NOMO-1 (cell line): ENCODE measurements at regions not wholly inside any gene's neighbourhood (a gene's known extent, or its start where the extent isn't known, plus 50 kb on each side); places are given as distances from the start of the nearest gene placed in this dataset.
A peak's percentile ranks its signal among the peaks of the same experiment; 100 is the strongest.

ENCODE experiments used
- DNase-seq, 2 experiments: peaks; one replicate each; lab custom pipeline; 2025; ENCODE audit not compliant: unreplicated experiment in 2 of 2; lab: John Stamatoyannopoulos, UW

DNA sequence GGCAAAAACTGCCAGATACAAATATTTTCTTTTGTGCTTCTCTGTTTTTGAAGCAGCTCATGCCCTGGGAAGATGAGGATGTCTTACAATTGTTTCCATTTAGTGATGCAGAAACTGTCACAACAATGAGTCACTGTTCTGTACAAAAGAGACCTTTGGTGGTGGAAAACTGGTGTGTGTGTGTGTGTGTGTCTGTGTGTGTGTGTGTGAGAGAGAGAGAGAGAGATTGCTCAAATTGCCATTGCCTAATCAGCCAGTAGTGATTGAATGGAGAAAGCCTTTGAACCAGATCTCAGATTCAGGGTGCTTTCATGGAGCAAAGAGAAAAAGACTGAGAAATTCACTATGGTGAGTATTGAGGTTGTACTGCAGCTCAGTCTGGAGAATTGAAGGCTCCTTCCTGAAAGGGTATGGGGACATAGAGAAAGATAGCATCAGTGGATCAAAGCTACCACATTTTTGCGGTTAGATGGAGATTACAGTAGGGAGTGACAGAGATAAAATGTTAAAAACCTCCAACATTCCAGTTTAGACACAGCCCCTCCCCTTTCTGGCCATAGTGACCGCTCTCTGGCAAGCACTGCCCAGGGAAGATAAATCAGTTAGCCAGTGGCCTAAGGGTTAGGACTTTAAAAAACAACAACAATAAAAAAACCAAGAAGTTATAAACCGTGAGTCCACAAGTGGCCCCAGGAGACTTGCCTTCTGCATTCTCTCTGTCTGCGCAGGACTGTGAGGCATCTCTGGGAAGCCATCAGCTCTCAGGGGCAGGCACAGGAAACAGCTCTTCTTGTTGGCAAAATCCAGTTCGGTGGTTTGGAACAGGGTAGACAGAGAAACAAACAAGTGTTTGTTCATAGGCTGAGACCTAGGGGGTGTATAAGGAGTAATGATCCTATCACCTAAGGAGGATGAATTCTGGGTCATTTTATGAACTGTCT lies 406.5 kb downstream of the DUSP10 start:
- peak in 1 of 2 experiments; percentile 47 for DNase-seq

- no peak for DNase-seq
Measured at GRCh38 chr1:221336126-221336525, 405.8 kb downstream of the DUSP10 start.

- no peak for DNase-seq
Measured at GRCh38 chr1:221337106-221337505, 404.8 kb downstream of the DUSP10 start.

GRCh38 chr1:221343136-221343535 lies 398.8 kb downstream of the DUSP10 start:
- DNase-seq, result no peak

DNA sequence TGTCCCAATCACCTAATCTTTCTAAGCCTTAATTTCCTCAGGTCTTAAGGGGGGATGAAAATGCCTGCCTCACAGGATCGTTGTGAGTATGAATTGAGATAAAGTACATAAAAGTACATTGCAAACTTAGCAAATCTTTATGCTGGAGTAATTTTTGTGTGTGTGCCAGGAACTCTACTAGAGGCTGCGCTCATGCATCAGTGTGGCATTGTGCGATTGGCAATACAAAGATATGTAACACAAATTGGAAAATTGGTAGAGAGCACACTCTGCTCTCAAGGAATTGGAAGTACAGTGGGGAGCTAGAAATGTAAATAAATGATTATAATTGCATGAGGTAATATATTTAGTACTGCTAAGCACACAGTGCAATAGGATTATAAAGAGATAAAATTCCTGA lies 398.3 kb downstream of the DUSP10 start:
- DNase-seq, result no peak

- no peak for DNase-seq
Measured at GRCh38 chr1:221344693-221345092, 397.2 kb downstream of the DUSP10 start.

- DNase-seq, result no peak
Measured at GRCh38 chr1:221347706-221348105, 394.2 kb downstream of the DUSP10 start.

- DNase-seq, result no peak
Measured at GRCh38 chr1:221350091-221350490, 391.8 kb downstream of the DUSP10 start.

GRCh38 chr1:221356693-221357092 lies 385.2 kb downstream of the DUSP10 start:
- no peak for DNase-seq

- DNase-seq, result no peak
Measured at GRCh38 chr1:221363039-221363438, 378.9 kb downstream of the DUSP10 start.

DNA sequence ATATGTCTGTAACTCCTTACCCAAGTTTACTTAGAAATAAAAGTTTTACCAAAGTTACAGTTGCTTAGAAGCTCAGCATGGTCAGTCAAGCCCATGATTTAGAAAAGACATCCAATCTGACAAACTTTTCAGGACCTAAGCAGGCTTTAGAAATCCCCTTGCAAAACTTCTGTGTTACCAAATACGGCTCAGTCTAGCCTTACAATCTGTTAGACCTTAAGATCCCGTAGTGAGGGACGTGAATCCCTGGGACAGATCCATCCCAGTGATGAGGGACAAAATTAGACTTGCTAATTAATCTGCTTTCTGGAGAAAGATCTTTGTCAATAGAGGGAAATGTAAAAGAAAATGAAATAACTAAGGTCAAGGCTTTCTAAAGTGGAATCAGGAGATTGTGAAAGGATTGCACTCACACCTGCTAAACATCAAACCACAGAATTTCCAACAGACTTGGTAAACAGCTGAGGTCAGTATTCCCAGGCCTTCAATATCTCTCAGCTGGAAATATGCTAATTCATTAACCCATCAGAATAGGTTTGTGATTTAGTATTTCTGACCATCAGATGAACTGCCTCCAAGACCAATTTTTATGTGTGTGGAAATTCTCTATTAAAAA lies 375.3 kb downstream of the DUSP10 start:
- DNase-seq, result no peak

DNA sequence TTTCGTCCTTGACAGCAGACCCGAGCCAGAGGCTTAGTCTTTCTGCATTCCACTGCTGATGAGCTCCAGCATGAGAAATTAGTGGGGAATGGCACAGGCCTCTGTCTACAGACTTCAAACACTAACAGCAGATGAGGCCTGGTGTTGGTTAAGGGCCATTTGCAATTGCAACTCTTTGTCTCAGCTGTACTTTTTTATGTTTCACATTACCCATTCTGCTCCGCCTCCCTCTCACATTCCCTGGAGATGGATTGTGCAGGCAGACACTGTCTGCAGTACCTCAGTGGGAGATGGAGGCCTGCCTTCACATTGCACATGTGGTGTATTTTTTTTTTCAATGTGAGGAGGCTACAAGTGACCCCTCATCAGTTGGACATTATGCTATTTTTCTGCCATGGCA lies 370.2 kb downstream of the DUSP10 start:
- no peak for DNase-seq

DNA sequence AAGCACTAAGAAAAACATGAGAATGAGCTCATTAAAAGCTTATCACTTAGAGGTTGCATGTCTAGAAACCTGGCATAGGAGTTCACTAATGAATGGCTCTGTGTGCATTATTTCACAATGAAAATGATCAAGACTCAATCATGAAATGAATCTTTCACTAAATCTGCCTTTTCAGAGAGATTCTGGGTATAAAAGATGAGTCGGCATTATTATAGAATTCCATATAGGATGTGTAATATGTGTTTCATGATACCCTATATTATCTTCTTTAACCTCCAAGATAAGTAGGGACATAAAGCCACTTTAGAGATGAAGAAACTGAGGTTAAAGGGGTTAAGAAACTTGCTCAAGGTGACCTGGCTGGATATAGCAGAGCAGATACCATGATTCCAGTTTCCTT lies 368.1 kb downstream of the DUSP10 start:
- DNase-seq, result no peak

GRCh38 chr1:221376286-221376685 lies 365.6 kb downstream of the DUSP10 start:
- DNase-seq, result no peak

DNA sequence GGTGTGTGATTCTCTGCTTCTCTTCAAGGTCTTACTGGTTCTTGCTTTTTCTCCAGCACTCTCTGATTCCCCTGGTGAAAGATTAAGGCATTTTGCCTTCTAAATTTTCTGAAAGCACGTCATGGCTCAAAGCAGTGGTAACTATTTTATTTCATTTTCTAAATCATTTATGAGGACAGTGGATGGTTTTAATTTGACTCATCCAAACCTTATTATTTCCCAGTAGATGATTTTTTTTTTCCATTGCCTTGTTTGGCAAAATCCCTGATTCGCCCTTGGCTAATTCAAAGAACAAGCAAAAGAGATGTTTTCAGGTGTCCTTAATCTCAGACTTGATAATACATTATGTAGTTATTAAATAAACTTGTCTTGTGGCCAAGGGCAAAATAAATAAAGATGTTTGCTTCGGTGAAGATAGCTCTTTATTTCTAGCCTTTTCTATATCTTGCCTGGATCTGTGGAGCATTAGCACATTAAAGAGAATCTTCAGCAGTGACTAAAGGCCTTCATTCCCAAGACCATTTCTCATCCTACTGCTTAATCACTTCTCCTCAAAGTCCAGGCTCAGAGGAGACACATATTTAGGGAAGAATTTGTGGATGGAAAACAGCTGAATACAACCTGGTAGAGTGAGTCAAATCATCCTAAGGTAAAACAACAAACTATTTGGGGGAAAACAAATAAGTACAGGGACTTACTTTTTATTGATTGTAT lies 359.8 kb downstream of the DUSP10 start:
- no peak for DNase-seq

DNA sequence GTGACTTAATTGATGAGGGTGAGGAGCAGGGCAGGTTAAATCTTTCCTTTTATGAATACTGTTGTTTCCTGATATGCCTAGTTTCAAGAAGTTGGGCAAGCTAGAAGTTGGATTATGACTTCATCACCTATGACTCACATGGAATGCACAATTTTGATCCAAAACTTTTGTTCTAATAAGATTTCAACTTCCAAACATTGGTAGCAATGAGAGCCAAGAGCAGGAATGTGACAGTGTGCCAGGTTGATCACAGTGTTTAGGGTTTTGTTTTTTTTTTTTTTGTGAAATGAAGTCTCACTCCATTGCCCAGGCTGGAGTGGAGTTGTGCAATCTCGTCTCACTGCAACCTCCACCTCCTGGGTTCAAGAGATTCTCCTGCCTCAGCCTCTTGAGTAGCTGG lies 349.4 kb downstream of the DUSP10 start:
- DNase-seq, result no peak

DNA sequence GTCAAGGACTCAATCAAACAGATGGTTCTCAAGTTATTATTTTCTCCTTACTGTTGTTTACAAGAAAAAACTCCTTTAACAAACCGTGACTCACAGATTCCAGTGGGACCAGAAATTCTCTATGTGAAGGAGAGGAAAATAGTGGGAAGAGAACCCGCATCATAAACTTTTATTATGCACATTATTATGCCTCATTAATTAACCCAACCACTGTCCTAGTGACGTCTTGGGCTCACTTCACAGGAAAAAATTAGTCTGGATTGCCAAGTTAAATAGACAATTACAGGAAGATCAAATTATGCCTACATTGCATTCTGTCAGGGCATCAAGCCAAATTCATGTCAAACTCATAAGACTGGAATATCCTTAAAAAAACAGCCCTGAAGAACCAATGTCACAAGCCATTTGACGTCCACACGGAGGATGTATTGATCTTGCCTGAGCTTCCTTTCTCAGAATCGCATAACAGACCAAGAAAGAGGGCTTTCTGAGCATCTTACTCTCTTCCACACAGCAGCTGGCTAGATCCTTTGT lies 347.8 kb downstream of the DUSP10 start:
- no peak for DNase-seq

DNA sequence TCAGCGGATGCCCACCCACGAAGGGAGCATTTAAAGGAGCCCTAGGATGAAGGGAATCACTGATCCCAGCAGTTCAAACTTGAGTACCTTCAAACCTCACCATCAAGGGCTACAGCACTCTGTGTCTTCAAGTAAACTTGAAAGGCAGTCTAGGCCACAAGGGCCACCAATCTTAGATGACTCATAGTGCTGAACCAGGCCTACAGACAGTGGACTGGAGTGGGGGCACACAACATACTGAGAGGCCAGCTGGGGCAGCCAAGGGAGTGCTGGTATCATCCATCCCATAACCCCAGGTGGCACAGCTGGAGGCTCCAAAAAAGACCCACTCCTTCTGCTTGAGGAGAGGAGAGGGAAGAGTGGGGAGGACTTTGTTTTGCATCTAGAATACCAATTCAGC lies 345.4 kb downstream of the DUSP10 start:
- no peak for DNase-seq

GRCh38 chr1:221397141-221397540 lies 344.7 kb downstream of the DUSP10 start:
- DNase-seq, result no peak

GRCh38 chr1:221397606-221398005 lies 344.3 kb downstream of the DUSP10 start:
- no peak for DNase-seq

GRCh38 chr1:221405146-221405545 lies 336.7 kb downstream of the DUSP10 start:
- DNase-seq, result no peak
